Natural killer cell (primary cell): ENCODE measurements at regions not wholly inside any gene's neighbourhood (a gene's known extent, or its start where the extent isn't known, plus 50 kb on each side); places are given as distances from the start of the nearest gene placed in this dataset.
A peak's percentile ranks its signal among the peaks of the same experiment; 100 is the strongest.

Experiments
- ATAC-seq, 3 donors: fragments of 150-1000 bp in 2 of 3; fragments of 200-7000 bp in 1 of 3; cut with Tn5 transposase; 1 replicate in 1 of 3; 2 replicates in 2 of 3; pipeline ENCODE4 v1.10.0; 2021; ENCODE audit warnings: mild to moderate bottlenecking in 2 of 3, moderate library complexity in 2 of 3
- DNase-seq, 2 donors: peaks; one replicate each; pipeline versions ENCODE4 v3.0.0 to v3.0.0-alpha.2; 2013 to 2021; ENCODE audit warnings: mixed read lengths in 1 of 2
- H3K27ac ChIP-seq: one replicate; pipeline ENCODE4 v1.5.1; 2013; ENCODE audit warnings: mild to moderate bottlenecking, low read length
- H3K27me3 ChIP-seq: one replicate; pipeline ENCODE4 v1.6.1; 2013; ENCODE audit warnings: low read length; ENCODE audit not compliant: control insufficient read depth, insufficient read depth
- H3K36me3 ChIP-seq: one replicate; pipeline ENCODE4 v1.6.1; 2013; ENCODE audit warnings: low read length; ENCODE audit not compliant: control insufficient read depth, insufficient read depth
- H3K4me1 ChIP-seq: one replicate; pipeline ENCODE4 v1.6.1; 2013; ENCODE audit warnings: low read length; ENCODE audit not compliant: control insufficient read depth, insufficient read depth
- H3K4me3 ChIP-seq: one replicate; pipeline ENCODE4 v1.5.1; 2013; ENCODE audit warnings: low read length
- H3K9me3 ChIP-seq: one replicate; pipeline ENCODE4 v1.6.1; 2013; ENCODE audit warnings: low read length; ENCODE audit not compliant: control insufficient read depth, insufficient read depth
- H3K27ac Mint-ChIP-seq, 2 donors: one replicate each; pipeline ENCODE4 v1.8.0; 2022; ENCODE audit warnings: mild to moderate bottlenecking in 2 of 2, mixed read lengths in 2 of 2, moderate library complexity in 1 of 2
- H3K27me3 Mint-ChIP-seq, 2 donors: one replicate each; pipeline ENCODE4 v1.8.0; 2022; ENCODE audit warnings: low read depth in 2 of 2, mixed read lengths in 2 of 2
- H3K36me3 Mint-ChIP-seq: one replicate; pipeline ENCODE4 v1.8.0; 2022; ENCODE audit warnings: mixed read lengths
- H3K4me1 Mint-ChIP-seq, 2 donors: one replicate each; pipeline ENCODE4 v1.8.0; 2022; ENCODE audit warnings: mixed read lengths in 2 of 2
- H3K4me3 Mint-ChIP-seq: one replicate; pipeline ENCODE4 v1.8.0; 2022; ENCODE audit warnings: mild to moderate bottlenecking, moderate library complexity, mixed read lengths
- H3K9me3 Mint-ChIP-seq, 2 donors: one replicate each; pipeline ENCODE4 v1.8.0; 2022; ENCODE audit warnings: mixed read lengths in 2 of 2
- CTCF ChIP-seq: fragments of 200-600 bp; IDR thresholded peaks from one replicate; pipeline ENCODE4 v1.8.0; 2022; ENCODE audit warnings: antibody characterized with exemption
- WGBS: methylation state at CpG from one replicate; pipeline ENCODE4 v1.1.7; 2013; ENCODE audit warnings: missing lambda C conversion rate; ENCODE audit not compliant: insufficient coverage; 5-methylcytosine and 5-hydroxymethylcytosine counted together
- intact Hi-C: fragments of 100-400 bp; cut with micrococcal nuclease; formaldehyde crosslinking; loops from one replicate; pipeline ENCODE4 v1.14.2; 2022

- peaks cover 21 to 22% of the 10 kb centered on the region in 2 donors for H3K27me3 Mint-ChIP-seq
- intact Hi-C loops: no loop called here
- peak overlapping the region in 1 of 2 donors; percentile 58 for H3K27ac Mint-ChIP-seq
- H3K4me3 ChIP-seq: no peak overlapping the region
- no peaks in the 10 kb centered on the region for H3K36me3 Mint-ChIP-seq
- DNase-seq: peak in 1 of 2 donors; percentile 1
- peak overlapping the region; percentile 7 for H3K4me3 Mint-ChIP-seq
- H3K27ac ChIP-seq: no peak overlapping the region
- no peaks in the 10 kb centered on the region for H3K9me3 ChIP-seq
- no peaks in the 10 kb centered on the region for H3K9me3 Mint-ChIP-seq
- H3K4me1 ChIP-seq: peaks cover 9% of the 10 kb centered on the region
- no peaks in the 10 kb centered on the region for H3K27me3 ChIP-seq
- ATAC-seq: peak; percentile 38 to 66 (median 39)
- H3K4me1 Mint-ChIP-seq: peaks cover 0 to 14% of the 10 kb centered on the region in 2 donors
- TF ChIP-seq CTCF: no peak
- H3K36me3 ChIP-seq: no peaks in the 10 kb centered on the region
- 36% methylated on average over 15 of the region's 15 CpGs for WGBS
These were observed 73.6 kb upstream of the DHX15 start for GRCh38 chr4:24657768-24658617.

GRCh38 chr4:24659241-24659961, 75.0 kb upstream of the DHX15 start:
- DNase-seq: no peak
- no peak overlapping the region for H3K4me3 Mint-ChIP-seq
- ATAC-seq: no peak
- H3K9me3 ChIP-seq: no peaks in the 10 kb centered on the region
- no peaks in the 10 kb centered on the region for H3K36me3 ChIP-seq
- H3K27me3 Mint-ChIP-seq: peaks cover 18 to 22% of the 10 kb centered on the region in 2 donors
- intact Hi-C loops: no loop called here
- peaks cover 0 to 14% of the 10 kb centered on the region in 2 donors for H3K4me1 Mint-ChIP-seq
- H3K27me3 ChIP-seq: no peaks in the 10 kb centered on the region
- no peak overlapping the region for H3K4me3 ChIP-seq
- H3K27ac Mint-ChIP-seq: no peak overlapping the region
- no peak overlapping the region for H3K27ac ChIP-seq
- WGBS: 89% methylated on average over 3 of the region's 3 CpGs
- H3K4me1 ChIP-seq: peaks cover 9% of the 10 kb centered on the region
- no peaks in the 10 kb centered on the region for H3K9me3 Mint-ChIP-seq
- H3K36me3 Mint-ChIP-seq: no peaks in the 10 kb centered on the region
- TF ChIP-seq CTCF: no peak

GRCh38 chr4:24662056-24662455, 77.7 kb upstream of the DHX15 start:
- no peak for TF ChIP-seq CTCF
- Mint-ChIP-seq H3K4me1 (peaks cover 0 to 14% of the 10 kb centered on the region in 2 donors), H3K4me3 (no peak overlapping the region), H3K27me3 (peaks cover 5 to 11% of the 10 kb centered on the region in 2 donors), H3K27ac (no peak overlapping the region), H3K36me3 (no peaks in the 10 kb centered on the region), H3K9me3 (no peaks in the 10 kb centered on the region)
- ATAC-seq (no peak), DNase-seq (no peak)
- Histone ChIP-seq H3K27ac (no peak overlapping the region), H3K4me1 (peaks cover 9% of the 10 kb centered on the region), H3K9me3 (no peaks in the 10 kb centered on the region), H3K27me3 (no peaks in the 10 kb centered on the region), H3K4me3 (no peak overlapping the region), H3K36me3 (no peaks in the 10 kb centered on the region)
- intact Hi-C loops: no loop called here
- WGBS: 83% methylated on average over 4 of the region's 6 CpGs
